ENCODE measurements at regions not wholly inside any gene's neighbourhood (a gene's known extent, or its start where the extent isn't known, plus 50 kb on each side); places are given as distances from the start of the nearest gene placed in this dataset.

- TF ChIP-seq ZNF354C (tag by site-specific recombination; IDR thresholded peaks at IDR 0.05; ENCODE audit: borderline replicate concordance, low read depth) = no peak
- TF ChIP-seq, protein P1, sequence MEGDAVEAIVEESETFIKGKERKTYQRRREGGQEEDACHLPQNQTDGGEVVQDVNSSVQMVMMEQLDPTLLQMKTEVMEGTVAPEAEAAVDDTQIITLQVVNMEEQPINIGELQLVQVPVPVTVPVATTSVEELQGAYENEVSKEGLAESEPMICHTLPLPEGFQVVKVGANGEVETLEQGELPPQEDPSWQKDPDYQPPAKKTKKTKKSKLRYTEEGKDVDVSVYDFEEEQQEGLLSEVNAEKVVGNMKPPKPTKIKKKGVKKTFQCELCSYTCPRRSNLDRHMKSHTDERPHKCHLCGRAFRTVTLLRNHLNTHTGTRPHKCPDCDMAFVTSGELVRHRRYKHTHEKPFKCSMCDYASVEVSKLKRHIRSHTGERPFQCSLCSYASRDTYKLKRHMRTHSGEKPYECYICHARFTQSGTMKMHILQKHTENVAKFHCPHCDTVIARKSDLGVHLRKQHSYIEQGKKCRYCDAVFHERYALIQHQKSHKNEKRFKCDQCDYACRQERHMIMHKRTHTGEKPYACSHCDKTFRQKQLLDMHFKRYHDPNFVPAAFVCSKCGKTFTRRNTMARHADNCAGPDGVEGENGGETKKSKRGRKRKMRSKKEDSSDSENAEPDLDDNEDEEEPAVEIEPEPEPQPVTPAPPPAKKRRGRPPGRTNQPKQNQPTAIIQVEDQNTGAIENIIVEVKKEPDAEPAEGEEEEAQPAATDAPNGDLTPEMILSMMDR (tag by site-specific recombination; IDR thresholded peaks at IDR 0.05) = no peak
- TF ChIP-seq KLF1 (tag by site-specific recombination; IDR thresholded peaks at IDR 0.05) = no peak
- TF ChIP-seq ZIC2 (tag by site-specific recombination; IDR thresholded peaks at IDR 0.05) = no peak
- TF ChIP-seq, protein P2, sequence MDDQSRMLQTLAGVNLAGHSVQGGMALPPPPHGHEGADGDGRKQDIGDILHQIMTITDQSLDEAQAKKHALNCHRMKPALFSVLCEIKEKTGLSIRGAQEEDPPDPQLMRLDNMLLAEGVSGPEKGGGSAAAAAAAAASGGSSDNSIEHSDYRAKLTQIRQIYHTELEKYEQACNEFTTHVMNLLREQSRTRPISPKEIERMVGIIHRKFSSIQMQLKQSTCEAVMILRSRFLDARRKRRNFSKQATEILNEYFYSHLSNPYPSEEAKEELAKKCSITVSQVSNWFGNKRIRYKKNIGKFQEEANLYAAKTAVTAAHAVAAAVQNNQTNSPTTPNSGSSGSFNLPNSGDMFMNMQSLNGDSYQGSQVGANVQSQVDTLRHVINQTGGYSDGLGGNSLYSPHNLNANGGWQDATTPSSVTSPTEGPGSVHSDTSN (CRISPR knock-in tag; IDR thresholded peaks at IDR 0.05) = no peak
- no peak for TF ChIP-seq BCL11A (tag by site-specific recombination; IDR thresholded peaks at IDR 0.05; ENCODE audit: low read depth)
- no peak for TF ChIP-seq ZNF488 (tag by site-specific recombination; IDR thresholded peaks at IDR 0.05)
- TF ChIP-seq, protein P3, sequence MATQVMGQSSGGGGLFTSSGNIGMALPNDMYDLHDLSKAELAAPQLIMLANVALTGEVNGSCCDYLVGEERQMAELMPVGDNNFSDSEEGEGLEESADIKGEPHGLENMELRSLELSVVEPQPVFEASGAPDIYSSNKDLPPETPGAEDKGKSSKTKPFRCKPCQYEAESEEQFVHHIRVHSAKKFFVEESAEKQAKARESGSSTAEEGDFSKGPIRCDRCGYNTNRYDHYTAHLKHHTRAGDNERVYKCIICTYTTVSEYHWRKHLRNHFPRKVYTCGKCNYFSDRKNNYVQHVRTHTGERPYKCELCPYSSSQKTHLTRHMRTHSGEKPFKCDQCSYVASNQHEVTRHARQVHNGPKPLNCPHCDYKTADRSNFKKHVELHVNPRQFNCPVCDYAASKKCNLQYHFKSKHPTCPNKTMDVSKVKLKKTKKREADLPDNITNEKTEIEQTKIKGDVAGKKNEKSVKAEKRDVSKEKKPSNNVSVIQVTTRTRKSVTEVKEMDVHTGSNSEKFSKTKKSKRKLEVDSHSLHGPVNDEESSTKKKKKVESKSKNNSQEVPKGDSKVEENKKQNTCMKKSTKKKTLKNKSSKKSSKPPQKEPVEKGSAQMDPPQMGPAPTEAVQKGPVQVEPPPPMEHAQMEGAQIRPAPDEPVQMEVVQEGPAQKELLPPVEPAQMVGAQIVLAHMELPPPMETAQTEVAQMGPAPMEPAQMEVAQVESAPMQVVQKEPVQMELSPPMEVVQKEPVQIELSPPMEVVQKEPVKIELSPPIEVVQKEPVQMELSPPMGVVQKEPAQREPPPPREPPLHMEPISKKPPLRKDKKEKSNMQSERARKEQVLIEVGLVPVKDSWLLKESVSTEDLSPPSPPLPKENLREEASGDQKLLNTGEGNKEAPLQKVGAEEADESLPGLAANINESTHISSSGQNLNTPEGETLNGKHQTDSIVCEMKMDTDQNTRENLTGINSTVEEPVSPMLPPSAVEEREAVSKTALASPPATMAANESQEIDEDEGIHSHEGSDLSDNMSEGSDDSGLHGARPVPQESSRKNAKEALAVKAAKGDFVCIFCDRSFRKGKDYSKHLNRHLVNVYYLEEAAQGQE (tag by site-specific recombination; IDR thresholded peaks at IDR 0.05) = no peak
- no peak for TF ChIP-seq ZFP41 (tag by site-specific recombination; IDR thresholded peaks at IDR 0.05; ENCODE audit: borderline replicate concordance)
- TF ChIP-seq KLF16 (tag by site-specific recombination; IDR thresholded peaks at IDR 0.05) = no peak
- no peak for TF ChIP-seq ZNF830 (tag by site-specific recombination; IDR thresholded peaks at IDR 0.05; ENCODE audit: low read depth)
- TF ChIP-seq ZNF24 (tag by site-specific recombination; IDR thresholded peaks at IDR 0.05) = no peak
- no peak for TF ChIP-seq ZNF18 (tag by site-specific recombination; IDR thresholded peaks at IDR 0.05)
- TF ChIP-seq ZNF530 (tag by site-specific recombination; IDR thresholded peaks at IDR 0.05; ENCODE audit: low read depth) = no peak
Measured at GRCh38 chr7:67791918-67792317, 795.3 kb downstream of the TYW1 start.

Measured in HEK293 (cell line).